ENCODE measurements at regions not wholly inside any gene's neighbourhood (a gene's known extent, or its start where the extent isn't known, plus 50 kb on each side); places are given as distances from the start of the nearest gene placed in this dataset.

DNA sequence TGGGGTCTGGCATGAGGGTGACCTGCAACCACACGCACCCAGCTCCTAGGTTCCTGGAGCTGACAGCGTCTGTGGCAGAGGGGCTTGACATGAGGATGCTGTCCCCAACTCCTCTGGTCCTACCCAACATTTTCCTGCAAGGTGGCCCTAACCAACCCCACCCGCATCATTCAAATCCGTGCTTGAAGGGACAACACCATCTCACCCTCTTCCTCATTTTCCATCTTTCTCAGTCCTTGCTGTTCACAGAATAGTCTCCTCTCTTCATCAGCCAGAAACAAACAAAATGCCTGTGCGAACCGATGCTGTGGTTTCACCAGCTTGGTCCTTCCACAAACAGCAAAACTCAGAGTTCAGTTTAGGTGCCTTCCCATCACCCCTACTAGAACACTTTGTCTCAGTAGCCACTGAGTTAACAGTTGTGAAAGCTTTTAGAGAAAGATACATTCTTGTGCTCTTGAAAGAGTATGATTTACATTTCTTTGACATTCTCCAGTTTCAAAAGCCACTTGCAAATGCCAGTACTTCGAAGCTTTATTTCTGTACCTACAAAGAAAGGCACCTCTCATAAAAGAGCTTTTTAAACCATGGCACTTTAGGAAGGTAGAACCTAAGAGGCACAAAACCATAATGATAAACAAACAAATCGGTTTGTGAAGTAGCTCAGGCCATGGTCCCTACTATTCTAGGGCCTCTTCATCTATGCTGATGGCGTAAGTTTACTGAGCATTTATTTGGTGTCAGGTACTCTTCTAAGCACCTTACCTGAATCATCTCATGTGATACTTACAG, 360.1 kb downstream of the SHQ1 start:
- no peak for DNase-seq

DNA sequence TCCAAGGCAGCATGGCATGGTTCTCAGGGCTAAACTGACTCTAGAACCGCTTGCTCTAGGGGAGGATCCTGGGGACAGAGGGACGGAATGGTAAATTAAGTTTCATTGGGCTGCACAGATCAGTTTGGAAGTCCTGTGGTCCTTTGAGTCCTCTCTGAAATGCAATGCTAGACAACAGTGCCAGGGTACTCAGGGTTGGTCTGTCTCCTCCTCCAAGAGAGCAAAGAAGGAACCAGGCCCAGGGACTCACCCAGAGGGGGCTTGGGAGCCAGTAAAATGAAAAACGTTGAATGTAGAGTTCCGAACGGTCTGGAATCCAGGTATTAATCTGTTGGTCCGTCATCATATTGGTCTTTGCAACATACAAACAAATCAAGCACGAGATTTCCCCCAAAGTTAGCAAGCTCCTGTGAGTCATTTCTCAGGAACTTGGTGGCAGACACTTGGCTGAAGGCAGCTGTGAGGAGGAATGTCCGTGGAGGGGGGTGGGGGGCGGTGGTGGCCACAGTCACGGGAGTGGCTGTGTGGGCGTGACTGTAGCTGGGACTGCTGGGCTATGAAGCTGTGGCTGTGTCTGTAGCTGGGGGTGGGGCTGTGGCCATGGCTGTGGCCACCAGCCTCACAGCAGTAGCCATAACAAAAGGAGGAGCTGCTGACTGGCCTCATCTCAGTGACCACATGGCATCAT, 361.0 kb downstream of the SHQ1 start:
- DNase-seq: peak; percentile 82

DNA sequence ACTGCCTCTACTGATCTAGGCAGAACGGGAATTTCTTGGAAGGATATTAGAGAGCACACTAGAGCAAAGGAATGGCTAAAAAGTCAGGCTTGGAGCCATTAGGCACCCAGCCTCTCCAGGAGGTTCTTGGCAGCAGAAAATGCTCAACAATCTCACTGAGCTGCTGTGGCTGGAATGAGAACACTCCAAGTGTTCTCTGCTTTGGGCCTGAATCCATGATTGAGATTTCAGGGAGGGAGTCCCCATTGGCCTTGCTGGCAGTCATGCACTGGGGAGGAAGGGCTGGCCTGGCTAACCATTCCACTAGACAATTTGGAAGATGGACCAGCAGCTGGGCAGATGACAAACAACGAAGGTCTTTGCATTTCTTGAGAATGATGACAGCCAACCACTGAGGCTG, 362.6 kb downstream of the SHQ1 start:
- DNase-seq: no peak

DNA sequence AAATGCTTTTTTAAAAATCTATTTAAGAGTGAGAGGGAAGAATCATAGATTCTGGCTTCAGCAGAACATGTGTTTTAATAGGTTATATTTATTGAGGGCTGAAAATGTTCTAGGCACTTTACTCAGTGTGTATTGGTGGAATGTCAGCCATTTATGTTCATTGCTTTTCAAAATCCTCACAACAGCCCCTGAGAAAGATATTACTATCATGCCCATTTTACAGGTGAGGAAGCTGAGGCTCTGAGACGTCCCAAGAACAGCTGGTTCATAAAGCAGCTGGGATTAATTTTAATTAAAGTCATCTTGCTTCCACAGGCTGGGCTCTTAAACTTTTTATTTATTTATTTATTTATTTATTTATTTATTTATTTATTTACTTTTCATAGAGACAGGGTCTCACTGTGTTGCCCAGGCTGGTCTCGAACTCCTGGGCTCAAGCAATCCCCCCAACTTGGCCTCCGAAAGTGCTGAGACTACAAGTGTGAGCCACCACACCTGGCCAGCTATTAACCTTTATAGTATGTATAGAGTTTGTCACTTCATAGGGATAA, 364.6 kb downstream of the SHQ1 start:
- no peak for DNase-seq

DNA sequence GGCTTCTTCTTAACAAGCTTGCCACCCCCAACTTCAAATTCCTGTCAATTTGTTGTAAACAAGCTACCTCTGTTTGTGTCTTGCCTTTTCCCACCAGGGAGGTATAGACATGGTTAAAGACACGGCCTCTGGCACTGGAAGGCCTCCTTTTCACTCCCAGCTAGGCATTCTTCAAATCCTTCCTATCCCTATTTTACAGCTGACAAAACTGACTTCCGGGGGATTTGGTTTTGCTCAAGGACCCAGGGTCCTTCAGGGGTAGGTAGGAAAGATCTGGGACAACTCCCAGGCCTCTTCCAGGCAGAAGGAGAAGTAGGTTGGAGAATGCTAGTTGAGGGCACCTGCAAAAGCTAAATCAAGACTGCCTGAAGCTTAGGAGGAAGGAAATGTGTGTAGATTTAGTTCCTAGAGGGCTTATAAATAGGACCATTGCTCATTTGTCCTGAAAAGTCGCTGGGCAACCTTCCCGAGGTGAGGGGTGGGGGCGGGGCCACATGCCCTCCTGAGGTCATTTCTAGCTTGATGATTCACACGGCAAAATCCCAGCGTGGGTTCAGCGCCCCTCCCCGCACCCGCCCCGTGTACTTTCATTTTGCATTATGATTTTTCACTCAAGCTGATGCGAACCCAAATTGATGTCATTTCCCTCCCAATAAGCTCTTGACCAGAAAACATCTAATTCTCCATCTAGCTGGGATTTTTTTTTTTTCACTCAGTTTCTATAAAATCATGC, 365.5 kb downstream of the SHQ1 start:
- DNase-seq: peak; percentile 92

DNA sequence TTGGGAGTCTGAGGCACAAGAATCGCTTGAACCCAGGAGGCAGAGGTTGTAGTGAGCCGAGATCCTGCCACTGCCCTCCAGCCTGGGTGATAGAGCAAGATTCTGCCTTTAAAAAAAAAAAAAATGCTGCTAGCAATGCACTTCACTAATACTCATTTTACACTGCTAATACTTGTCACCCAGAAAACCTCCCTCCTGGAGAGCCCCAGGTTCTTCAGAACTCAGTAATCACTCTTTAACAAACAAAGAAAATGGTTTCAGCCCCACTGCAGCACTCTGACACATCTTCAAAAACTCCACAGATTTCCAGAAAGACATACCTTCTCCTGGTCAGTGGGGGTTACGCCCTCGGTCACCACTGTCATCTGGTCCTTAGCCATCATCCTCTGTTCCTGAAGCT, 366.7 kb downstream of the SHQ1 start:
- no peak for DNase-seq

DNA sequence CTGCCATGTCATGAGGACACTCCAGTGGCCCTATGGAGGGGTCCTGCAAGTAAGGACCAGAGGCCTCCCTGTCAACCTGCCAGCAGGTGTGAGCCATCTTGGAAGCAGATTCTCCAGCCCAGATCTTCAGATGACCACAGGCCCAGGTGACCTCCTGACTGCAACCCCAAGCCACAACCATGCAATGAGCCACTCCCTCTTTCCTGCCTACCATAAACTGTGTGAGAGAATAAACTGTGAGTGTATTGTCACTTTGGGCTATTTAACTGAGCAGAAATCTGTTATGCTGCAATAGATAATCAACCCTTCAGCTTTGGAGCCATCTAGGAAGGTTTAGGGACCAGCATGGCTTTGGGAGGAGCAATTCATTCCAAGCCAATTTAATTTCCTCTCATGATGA, 367.9 kb downstream of the SHQ1 start:
- DNase-seq: no peak

DNA sequence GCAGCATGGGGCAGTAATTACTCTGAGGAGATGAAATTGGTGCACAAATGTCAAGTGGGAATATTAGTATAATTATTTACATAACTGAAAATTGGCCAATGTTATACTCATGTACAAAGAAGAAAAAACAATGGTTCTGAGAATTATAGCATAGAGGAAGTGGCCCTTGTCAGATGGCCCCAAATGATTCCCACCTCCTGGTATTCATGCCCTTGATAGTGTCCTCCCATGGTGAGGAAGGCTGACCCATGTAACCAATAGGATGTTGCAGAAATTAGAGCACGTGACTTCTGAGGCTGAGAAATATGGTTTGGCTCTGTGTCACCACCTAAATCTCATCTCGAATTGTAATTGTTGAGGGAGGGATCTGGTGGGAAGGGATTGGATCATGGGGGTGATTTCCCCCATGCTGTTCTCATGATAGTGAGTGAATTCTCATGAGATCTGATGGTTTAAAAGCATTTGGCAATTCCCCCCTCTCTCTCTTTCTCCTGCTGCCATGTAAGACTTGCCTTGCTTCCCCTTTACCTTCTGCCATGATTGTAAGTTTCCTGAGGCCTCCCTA, 368.5 kb downstream of the SHQ1 start:
- DNase-seq: no peak

DNA sequence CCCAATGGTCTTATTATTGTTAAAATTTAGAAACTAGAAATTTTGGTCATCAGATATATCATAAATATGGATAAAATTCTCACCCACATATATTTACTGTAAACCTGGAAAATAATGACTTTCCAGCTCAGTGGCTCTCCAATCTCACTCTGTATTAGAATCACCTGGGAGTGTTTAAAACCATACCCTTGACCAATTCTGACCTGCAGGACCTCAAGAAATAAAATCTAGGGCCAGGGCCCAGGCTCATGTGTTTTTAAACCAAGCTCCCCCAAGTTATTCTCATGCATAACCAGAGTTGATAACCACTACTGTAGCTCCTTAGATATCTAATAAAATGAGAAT, 372.1 kb downstream of the SHQ1 start:
- DNase-seq: no peak

DNA sequence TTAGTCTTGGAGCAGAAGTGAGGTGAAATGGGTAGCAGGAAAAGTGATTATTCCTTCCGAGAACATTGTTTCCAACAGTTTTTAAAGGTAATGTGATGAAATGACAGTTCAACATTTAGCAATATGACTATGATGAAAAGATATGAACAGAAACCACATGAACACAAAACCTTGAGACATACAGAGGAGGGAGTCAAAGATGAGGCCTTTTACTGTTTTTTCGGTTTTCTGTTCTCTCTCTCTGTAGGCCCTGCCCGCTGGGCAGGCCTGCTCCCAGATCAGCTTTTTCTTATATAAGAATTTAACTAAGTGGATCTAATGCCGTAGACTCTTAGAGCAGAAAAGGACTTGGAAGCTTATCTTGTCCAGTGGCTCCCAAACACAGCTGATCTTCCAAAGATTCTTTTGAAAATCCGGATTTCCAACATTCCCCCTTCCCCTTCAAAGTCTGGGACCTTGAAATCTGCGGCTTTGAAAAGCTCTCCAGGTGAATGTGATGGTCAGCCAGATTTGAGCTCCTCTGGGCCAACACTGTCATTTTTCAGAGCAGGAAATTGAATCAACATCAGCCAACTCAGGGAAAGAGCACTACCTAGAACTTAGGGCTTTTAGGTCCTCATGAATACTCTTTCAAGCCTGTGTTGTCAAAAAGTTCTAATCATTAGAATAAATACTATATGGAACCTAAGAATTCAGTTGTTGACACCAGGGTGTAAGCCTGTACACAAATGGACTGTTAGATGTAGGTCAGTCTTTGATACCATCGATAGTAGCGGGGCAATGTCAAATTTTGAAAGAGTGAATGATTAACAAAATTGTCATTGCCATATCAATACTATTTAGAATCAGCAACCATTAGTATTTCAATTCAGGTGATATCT, 372.7 kb downstream of the SHQ1 start:
- no peak for DNase-seq

DNA sequence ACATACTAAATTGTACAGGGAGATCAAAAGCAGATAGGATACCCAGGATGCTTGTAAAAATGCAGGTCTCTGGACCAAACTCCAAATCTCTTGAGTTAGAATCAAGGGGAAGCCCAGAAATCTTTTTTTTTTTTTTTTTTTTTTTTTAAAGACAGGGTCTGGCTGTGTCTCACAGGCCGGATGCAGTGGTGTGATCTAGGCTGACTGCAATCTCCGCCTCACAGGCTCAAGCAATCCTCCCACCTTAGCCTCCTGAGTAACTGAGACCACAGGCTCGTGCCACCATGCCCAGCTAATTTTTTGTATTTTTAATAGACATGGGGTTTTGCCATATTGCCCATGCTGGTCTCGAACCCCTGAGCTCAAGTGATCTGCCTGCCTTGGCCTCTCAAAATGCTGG, 373.5 kb downstream of the SHQ1 start:
- no peak for DNase-seq

DNA sequence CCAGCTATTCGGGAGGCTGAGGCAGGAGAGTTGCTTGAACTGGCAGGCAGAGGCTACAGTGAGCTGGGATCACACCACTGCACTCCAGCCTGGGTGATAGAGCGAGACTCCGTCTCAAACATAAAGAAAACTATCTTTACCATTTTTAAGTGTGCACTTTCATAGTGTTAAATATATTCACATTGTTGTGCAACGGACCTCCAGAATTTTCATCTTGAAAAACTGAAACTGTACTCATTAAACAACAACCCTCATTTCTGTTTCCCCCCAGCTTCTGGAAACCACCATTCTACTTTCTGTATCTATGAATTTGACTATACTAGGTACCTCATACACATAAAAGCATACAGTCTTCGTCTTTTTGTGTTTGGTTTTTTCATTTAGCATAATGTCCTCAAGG, 375.1 kb downstream of the SHQ1 start:
- DNase-seq: no peak

DNA sequence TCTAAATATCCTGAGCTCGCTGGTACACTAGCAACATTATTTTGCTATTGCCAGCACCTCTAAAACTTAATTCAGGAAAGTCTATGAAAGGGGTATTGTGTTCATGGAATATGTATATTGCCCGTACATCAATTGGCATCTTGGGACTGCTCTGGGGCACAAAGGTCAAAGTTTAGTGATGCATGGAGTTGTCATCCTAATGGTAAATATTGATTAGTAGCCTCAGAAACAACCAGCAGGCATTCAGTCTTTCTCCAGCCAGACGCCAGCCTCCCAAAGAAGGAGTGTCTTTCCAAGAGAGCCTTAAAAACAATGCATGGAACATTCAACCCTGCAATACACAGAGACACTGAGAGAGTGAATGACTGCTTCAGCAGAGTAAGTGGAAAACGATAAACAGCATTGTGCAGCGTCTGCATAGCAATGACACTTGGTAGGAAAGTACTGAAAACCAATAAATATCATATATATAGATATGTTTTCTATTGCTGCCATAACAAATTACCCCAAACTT, 377.3 kb downstream of the SHQ1 start:
- DNase-seq: no peak

DNA sequence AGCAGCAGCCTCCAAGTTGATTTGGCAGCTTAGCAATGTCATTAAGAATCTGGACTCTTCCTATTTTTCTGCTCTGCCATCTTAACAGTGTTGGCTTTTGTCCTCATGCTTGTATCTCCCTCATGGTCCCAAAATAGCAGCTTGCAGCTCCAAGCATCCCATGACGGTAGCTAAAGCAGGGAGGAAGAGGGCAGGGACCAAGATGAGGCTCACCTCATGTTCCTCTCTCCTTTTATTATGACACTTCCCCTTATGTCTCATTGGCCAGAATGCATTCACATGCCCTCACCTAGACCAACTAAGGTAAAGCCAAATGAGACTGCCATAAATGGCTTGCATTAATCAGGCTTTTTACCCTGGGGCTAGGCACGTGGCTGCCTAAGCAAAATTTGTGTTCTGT, 382.4 kb downstream of the SHQ1 start:
- DNase-seq: no peak

DNA sequence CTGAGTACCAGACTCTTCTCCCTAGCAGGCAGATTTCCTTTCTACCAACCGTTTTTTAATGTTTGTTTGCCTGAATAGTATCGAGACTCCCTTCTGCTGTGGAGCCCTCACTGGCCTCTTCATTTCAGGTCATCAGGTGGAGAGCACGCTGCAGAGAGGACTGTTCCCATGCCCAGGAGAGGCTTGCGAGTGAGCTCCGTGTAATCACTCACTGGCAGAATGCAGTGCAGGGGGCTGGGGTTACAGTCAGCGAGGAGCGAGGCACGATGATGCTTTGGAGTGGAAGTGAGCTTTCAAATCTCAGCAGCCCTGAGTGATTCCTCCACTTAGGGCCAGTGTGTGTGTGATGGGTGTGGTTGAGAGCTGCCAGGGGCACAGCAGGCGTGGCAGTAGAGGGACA, 385.2 kb downstream of the SHQ1 start:
- no peak for DNase-seq

DNA sequence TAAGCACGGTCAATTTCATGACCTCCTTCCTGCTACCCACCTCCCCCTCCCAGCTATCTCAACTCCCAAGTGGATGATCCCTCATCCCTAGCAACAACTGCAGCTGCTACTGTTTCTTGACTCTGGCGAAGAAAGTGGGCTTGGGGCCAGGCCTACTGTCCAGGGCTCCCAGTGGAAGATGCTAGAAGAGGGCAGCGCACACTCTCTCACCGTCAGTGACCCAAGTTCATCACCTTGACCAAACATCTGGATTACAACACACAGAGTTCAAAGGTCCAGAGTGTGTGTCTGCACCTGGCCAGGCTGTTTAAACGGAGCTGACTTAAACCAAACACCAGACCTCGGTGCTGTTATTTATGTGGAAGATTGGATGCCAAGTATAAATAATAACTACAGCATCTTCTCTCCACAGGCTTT, 385.6 kb downstream of the SHQ1 start:
- DNase-seq: no peak

DNA sequence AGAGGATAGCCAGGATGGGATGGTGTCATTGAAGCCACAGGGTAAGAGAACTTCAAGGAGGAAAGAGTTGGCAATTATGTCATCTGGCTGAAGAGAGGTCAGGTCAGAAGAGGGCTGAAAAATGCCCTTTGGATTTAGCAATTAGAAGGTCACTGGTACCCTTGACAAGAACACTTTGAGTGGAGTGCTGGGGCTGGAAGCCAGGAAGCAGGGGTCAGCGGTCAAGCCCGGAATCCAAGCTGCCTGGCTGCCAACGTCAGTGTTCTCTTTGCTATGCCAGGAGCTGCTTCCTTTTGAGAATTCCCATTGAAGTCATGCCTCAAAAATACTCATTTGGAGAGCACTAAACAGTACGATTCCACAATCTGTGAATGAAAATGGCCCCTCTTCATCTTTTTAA, 386.5 kb downstream of the SHQ1 start:
- peak; percentile 55 for DNase-seq

DNA sequence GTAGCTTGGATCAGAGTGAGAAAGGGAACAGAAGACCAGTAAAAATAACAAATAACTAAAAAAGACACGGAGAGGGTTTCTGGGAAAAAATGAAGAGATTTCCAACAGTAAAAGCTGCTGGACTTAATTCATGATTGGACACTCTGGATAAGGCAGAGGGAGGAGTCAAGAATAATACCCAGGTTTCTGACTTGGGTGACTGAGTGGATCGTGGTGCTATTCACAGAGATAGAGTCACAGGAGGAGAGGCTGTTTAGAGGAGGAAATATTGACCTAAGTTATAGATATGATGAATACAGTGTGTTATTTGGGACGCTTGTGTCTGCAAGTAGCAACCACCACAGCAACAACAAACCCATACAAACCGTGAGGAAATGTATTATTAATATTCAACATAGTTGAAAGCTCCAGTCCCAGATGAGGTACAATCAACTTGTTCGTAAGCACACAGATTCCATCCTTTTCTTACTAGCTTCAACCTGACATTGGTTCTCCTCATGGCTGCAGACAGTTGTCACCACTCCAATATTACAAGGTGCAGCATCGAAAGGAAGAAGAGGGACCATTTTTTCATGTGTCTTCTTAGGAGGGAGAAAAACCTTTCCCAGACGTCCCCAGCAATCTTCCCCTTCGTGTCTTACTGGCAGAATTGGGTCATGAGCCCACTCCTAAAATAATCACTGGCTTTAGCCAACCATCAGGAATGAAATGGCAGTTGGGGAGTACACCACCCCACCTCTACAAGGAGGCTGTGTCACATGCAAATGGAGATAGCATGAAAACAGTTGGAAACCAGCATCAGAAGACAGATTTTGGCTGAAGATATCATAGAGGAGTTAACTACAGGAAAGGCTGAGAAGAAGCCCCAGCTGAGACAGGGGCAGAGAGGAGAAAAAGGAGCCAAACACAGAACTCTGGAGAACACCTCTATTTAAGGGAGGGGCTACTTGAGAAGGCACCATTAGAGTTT, 387.8 kb downstream of the SHQ1 start:
- DNase-seq: no peak

DNA sequence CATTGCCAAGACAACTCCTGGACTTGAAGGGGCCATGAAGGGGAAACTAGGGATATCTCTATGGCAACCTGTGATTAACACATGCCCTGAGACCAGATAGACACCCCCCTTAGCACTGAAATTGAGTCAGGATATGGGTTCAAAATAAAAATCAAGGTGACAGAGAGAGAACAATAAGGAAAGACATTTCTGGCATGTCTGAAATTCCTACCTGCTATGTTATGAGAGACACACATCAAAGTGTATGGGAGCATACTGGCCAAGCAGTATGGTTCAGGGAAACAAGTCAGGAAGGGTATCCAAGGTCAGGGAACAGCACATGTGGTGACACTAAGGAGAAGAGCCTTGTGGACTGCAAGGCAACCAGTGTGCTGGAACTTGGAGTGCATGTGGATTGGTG, 388.7 kb downstream of the SHQ1 start:
- DNase-seq: peak; percentile 18

DNA sequence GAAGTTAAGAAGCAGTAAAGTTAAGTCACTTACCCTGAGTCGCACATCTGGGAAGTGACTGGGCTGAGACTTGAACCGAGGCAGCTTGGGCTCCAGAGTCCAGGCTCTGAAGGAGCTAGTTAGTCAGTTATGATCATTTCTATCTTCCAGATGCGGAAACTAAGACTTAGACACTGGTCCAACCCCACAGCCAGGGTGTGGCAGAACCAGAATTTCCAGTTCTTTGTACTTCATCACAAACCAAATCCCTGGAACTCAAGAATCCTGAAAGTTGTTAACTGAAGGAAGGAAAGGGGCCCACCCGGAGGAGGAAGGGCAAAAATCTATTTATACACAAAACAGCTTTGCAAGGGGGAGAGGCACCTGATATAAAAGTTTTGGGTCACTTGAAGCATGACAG, 389.9 kb downstream of the SHQ1 start:
- no peak for DNase-seq

DNA sequence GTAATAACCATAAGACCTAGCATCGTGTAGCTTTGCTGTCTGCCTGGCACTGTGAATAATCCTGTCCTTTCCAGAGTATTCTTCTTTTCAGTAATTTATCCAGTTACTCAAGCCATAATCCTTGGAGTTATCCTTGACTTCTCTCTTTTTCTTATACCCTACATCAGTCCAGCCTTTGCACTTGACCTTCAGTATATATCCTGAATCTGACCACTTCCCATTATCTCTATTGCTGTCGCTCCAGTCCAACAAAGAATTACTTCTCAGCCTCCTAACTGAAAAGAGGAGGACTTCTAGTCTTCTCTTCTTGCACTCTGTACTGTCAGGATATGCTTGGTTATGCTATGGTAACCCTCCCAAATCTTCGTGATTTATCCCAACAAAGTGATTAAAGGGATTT, 393.8 kb downstream of the SHQ1 start:
- no peak for DNase-seq

All from dermis blood vessel endothelial cell (primary cell).